H9 (cell line): ENCODE measurements at regions not wholly inside any gene's neighbourhood (a gene's known extent, or its start where the extent isn't known, plus 50 kb on each side); places are given as distances from the start of the nearest gene placed in this dataset.

ENCODE experiments used
- DNase-seq: peaks from one replicate; pipeline ENCODE4 v3.0.0-alpha.2; 2017
- H2AFZ ChIP-seq: one replicate; pipeline ENCODE4 v1.6.1; 2013; ENCODE audit warnings: mild to moderate bottlenecking, low read length, control low read depth, moderate library complexity
- H2AK5ac ChIP-seq: 2 replicates; pipeline ENCODE4 v1.6.1; 2013; ENCODE audit warnings: low read length, control low read depth, mixed read lengths; ENCODE audit not compliant: insufficient read length
- H2BK120ac ChIP-seq: one replicate; pipeline ENCODE4 v1.6.1; 2013; ENCODE audit warnings: low read depth, mild to moderate bottlenecking, low read length, control low read depth, inconsistent platforms; ENCODE audit not compliant: poor library complexity, severe bottlenecking
- H2BK12ac ChIP-seq: 2 replicates; pipeline ENCODE4 v1.6.1; 2013; ENCODE audit warnings: low read length, control low read depth, mixed read lengths, low read depth; ENCODE audit not compliant: insufficient read length
- H2BK15ac ChIP-seq: 2 replicates; pipeline ENCODE4 v1.6.1; 2013; ENCODE audit warnings: low read depth, low read length, control low read depth
- H2BK20ac ChIP-seq: one replicate; pipeline ENCODE4 v1.6.1; 2013; ENCODE audit warnings: low read depth, mild to moderate bottlenecking, low read length, control low read depth, inconsistent platforms; ENCODE audit not compliant: poor library complexity, severe bottlenecking
- H2BK5ac ChIP-seq: 2 replicates; pipeline ENCODE4 v1.6.1; 2013; ENCODE audit warnings: low read length, control low read depth, mixed read lengths; ENCODE audit not compliant: insufficient read length
- H3K14ac ChIP-seq: 2 replicates; pipeline ENCODE4 v1.6.1; 2013; ENCODE audit warnings: low read length, control low read depth; ENCODE audit not compliant: insufficient read depth
- H3K18ac ChIP-seq: 2 replicates; pipeline ENCODE4 v1.6.1; 2013; ENCODE audit warnings: low read depth, mild to moderate bottlenecking, mixed read lengths, low read length, control low read depth; ENCODE audit not compliant: insufficient read length
- H3K23ac ChIP-seq: 2 replicates; pipeline ENCODE4 v1.6.1; 2013; ENCODE audit warnings: low read length, control low read depth, mixed read lengths, low read depth; ENCODE audit not compliant: insufficient read length
- H3K23me2 ChIP-seq: 2 replicates; pipeline ENCODE4 v1.6.1; 2013; ENCODE audit warnings: low read depth, mild to moderate bottlenecking, mixed read lengths, low read length, control low read depth; ENCODE audit not compliant: insufficient read length, poor library complexity, severe bottlenecking
- H3K27ac ChIP-seq: 2 replicates; pipeline ENCODE4 v1.5.1; 2013; ENCODE audit warnings: low read length, control low read depth, mixed read lengths, low read depth; ENCODE audit not compliant: insufficient read length
- H3K27me3 ChIP-seq: 2 replicates; pipeline ENCODE4 v1.6.1; 2013; ENCODE audit warnings: low read length, control low read depth, inconsistent platforms; ENCODE audit not compliant: insufficient read depth
- H3K4ac ChIP-seq: 2 replicates; pipeline ENCODE4 v1.6.1; 2013; ENCODE audit warnings: low read depth, mild to moderate bottlenecking, control low read depth, inconsistent platforms, low read length, moderate library complexity
- H3K4me1 ChIP-seq: 2 replicates; pipeline ENCODE4 v1.6.1; 2013; ENCODE audit warnings: low read length, control low read depth, inconsistent platforms; ENCODE audit not compliant: insufficient read depth
- H3K4me2 ChIP-seq: 2 replicates; pipeline ENCODE4 v1.6.1; 2013; ENCODE audit warnings: low read length, control low read depth, mixed read lengths; ENCODE audit not compliant: insufficient read length, insufficient read depth
- H3K56ac ChIP-seq: 2 replicates; pipeline ENCODE4 v1.6.1; 2013; ENCODE audit warnings: low read depth, mild to moderate bottlenecking, mixed read lengths, low read length, control low read depth; ENCODE audit not compliant: insufficient read length
- H3K79me1 ChIP-seq: 2 replicates; pipeline ENCODE4 v1.6.1; 2013; ENCODE audit warnings: low read depth, mild to moderate bottlenecking, moderate library complexity, low read length, control low read depth, inconsistent platforms; ENCODE audit not compliant: insufficient read depth, poor library complexity, severe bottlenecking
- H3K79me2 ChIP-seq: 2 replicates; pipeline ENCODE4 v1.6.1; 2013; ENCODE audit warnings: low read length, control low read depth, inconsistent platforms; ENCODE audit not compliant: insufficient read depth
- H3K9ac ChIP-seq: 2 replicates; pipeline ENCODE4 v1.6.1; 2013; ENCODE audit warnings: low read length, control low read depth, mixed read lengths; ENCODE audit not compliant: insufficient read length; ENCODE audit errors: extremely low read depth
- H3K9me3 ChIP-seq: one replicate; pipeline ENCODE4 v1.6.1; 2013; ENCODE audit warnings: low read depth, low read length, inconsistent platforms; ENCODE audit not compliant: control insufficient read depth
- H3T11ph ChIP-seq: one replicate; pipeline ENCODE4 v1.6.1; 2013; ENCODE audit warnings: mild to moderate bottlenecking, low read length, control low read depth, inconsistent platforms
- H4K20me1 ChIP-seq: one replicate; pipeline ENCODE4 v1.6.1; 2013; ENCODE audit not compliant: control insufficient read depth, insufficient read length, insufficient read depth
- H4K5ac ChIP-seq: 2 replicates; pipeline ENCODE4 v1.6.1; 2013; ENCODE audit warnings: low read depth, mild to moderate bottlenecking, mixed read lengths, low read length, control low read depth; ENCODE audit not compliant: insufficient read length
- H4K8ac ChIP-seq: replicated peaks from 2 replicates; pipeline ENCODE4 v1.6.1; 2013; ENCODE audit warnings: low read length, control low read depth, mixed read lengths, low read depth; ENCODE audit not compliant: insufficient read length
- H4K91ac ChIP-seq: 2 replicates; pipeline ENCODE4 v1.6.1; 2013; ENCODE audit warnings: low read depth, mild to moderate bottlenecking, moderate library complexity, mixed read lengths, low read length, control low read depth; ENCODE audit not compliant: insufficient read length
- H3K27ac Mint-ChIP-seq, 3 experiments: 2 replicates in 2 of 3; 3 replicates in 1 of 3; pipeline ENCODE4 v1.8.0; 2020 to 2021; ENCODE audit warnings: mixed read lengths in 3 of 3, mild to moderate bottlenecking in 1 of 3, moderate library complexity in 1 of 3
- H3K27me3 Mint-ChIP-seq: 2 replicates; pipeline ENCODE4 v1.8.0; 2021; ENCODE audit warnings: low read depth, mild to moderate bottlenecking, moderate library complexity, mixed read lengths
- H3K36me3 Mint-ChIP-seq, 3 experiments: 2 replicates in 2 of 3; 3 replicates in 1 of 3; pipeline ENCODE4 v1.8.0; 2020 to 2021; ENCODE audit warnings: low read depth in 3 of 3, mixed read lengths in 3 of 3; ENCODE audit not compliant: insufficient read depth in 1 of 3
- H3K4me1 Mint-ChIP-seq, 2 experiments: 2 replicates each; pipeline ENCODE4 v1.8.0; 2020; ENCODE audit warnings: mixed read lengths in 2 of 2
- H3K4me3 Mint-ChIP-seq, 2 experiments: 2 replicates in 1 of 2; 3 replicates in 1 of 2; pipeline ENCODE4 v1.8.0; 2020 to 2021; ENCODE audit warnings: mild to moderate bottlenecking in 2 of 2, mixed read lengths in 2 of 2, moderate library complexity in 1 of 2
- H3K9me3 Mint-ChIP-seq, 2 experiments: 2 replicates in 1 of 2; 3 replicates in 1 of 2; pipeline ENCODE4 v1.8.0; 2020; ENCODE audit warnings: mild to moderate bottlenecking in 2 of 2, mixed read lengths in 2 of 2, moderate library complexity in 1 of 2
- WGBS: extraction: QIAGEN DNeasy Blood & Tissue Kit; methylation state at CpG from one replicate; pipeline ENCODE4 v1.1.7; 2013; ENCODE audit warnings: missing lambda C conversion rate, low lambda C conversion rate, mixed read lengths; ENCODE audit not compliant: insufficient read length; ENCODE audit errors: extremely low coverage; 5-methylcytosine and 5-hydroxymethylcytosine counted together
- TF ChIP-seq, protein P1 (sequence below): fragments of 200-600 bp; sonication (generic); conservative IDR thresholded peaks from 3 replicates; pipeline ENCODE4 v1.8.0; 2021; ENCODE audit warnings: antibody characterized with exemption, mild to moderate bottlenecking

GRCh38 chr10:59037018-59037389 lies 139.4 kb upstream of the PHYHIPL start:
- no peaks in the 10 kb centered on the region for H3K79me1 ChIP-seq
- no peak overlapping the region for H2AK5ac ChIP-seq
- TF ChIP-seq, protein P1, sequence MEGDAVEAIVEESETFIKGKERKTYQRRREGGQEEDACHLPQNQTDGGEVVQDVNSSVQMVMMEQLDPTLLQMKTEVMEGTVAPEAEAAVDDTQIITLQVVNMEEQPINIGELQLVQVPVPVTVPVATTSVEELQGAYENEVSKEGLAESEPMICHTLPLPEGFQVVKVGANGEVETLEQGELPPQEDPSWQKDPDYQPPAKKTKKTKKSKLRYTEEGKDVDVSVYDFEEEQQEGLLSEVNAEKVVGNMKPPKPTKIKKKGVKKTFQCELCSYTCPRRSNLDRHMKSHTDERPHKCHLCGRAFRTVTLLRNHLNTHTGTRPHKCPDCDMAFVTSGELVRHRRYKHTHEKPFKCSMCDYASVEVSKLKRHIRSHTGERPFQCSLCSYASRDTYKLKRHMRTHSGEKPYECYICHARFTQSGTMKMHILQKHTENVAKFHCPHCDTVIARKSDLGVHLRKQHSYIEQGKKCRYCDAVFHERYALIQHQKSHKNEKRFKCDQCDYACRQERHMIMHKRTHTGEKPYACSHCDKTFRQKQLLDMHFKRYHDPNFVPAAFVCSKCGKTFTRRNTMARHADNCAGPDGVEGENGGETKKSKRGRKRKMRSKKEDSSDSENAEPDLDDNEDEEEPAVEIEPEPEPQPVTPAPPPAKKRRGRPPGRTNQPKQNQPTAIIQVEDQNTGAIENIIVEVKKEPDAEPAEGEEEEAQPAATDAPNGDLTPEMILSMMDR, result no peak
- H3K79me2 ChIP-seq, result no peaks in the 10 kb centered on the region
- no peak overlapping the region for H2BK12ac ChIP-seq
- Mint-ChIP-seq H3K36me3 (no peaks in the 10 kb centered on the region; a peak in 1 of 7 replicates), H3K27me3 (peaks cover 5% of the 10 kb centered on the region), H3K27ac (no peak overlapping the region), H3K4me3 (no peak overlapping the region), H3K4me1 (no peaks in the 10 kb centered on the region), H3K9me3 (peaks cover 0 to 2% of the 10 kb centered on the region in 2 experiments; a peak in 1 of 5 replicates)
- H2BK120ac ChIP-seq, result no peak overlapping the region
- H3K56ac ChIP-seq, result no peak overlapping the region
- no peaks in the 10 kb centered on the region for H3K23me2 ChIP-seq
- no peak overlapping the region for H3K14ac ChIP-seq
- no CpG with 5 or more reads among the region's 2 CpGs for WGBS
- H3K4me2 ChIP-seq, result no peak overlapping the region
- no peaks in the 10 kb centered on the region for H3K27me3 ChIP-seq
- H4K5ac ChIP-seq, result no peak overlapping the region
- H3K9ac ChIP-seq, result no peak overlapping the region
- no peak overlapping the region for H2AFZ ChIP-seq
- DNase-seq, result no peak
- no peak overlapping the region for H3K18ac ChIP-seq
- no peak overlapping the region for H2BK5ac ChIP-seq
- no peaks in the 10 kb centered on the region for H4K20me1 ChIP-seq
- no peaks in the 10 kb centered on the region for H3K4me1 ChIP-seq
- no peak overlapping the region for H3K23ac ChIP-seq
- no peak overlapping the region for H2BK15ac ChIP-seq
- H4K91ac ChIP-seq, result no peak overlapping the region
- H2BK20ac ChIP-seq, result no peak overlapping the region
- no peaks in the 10 kb centered on the region for H3K9me3 ChIP-seq
- no peak overlapping the region for H3K27ac ChIP-seq
- H3T11ph ChIP-seq, result no peak overlapping the region
- no peak overlapping the region for H4K8ac ChIP-seq
- no peak overlapping the region for H3K4ac ChIP-seq
